H1 (cell line): ENCODE measurements at regions not wholly inside any gene's neighbourhood (a gene's known extent, or its start where the extent isn't known, plus 50 kb on each side); places are given as distances from the start of the nearest gene placed in this dataset.

Source experiments
- CBX8 ChIP-seq: fragments of 300-800, 300-1000 bp; sonication (generic); IDR thresholded peaks from 2 replicates; pipeline ENCODE4 v1.7.1; 2016; ENCODE audit warnings: low read depth, low read length, borderline replicate concordance
- CHD2 ChIP-seq: IDR thresholded peaks from 2 replicates; pipeline ENCODE4 v1.6.1; 2012; ENCODE audit warnings: low read length, improper control_type of control experiment
- EZH2 ChIP-seq: fragments of 200-600 bp; sonication (generic); IDR thresholded peaks from 2 replicates; pipeline ENCODE4 v1.7.1; 2012; ENCODE audit warnings: low read depth, mild to moderate bottlenecking, moderate library complexity, low read length, inconsistent platforms; ENCODE audit not compliant: severe bottlenecking
- JUN ChIP-seq: IDR thresholded peaks from 2 replicates; pipeline ENCODE4 v1.6.1; 2011; ENCODE audit warnings: low read depth, mild to moderate bottlenecking, improper control_type of control experiment, low read length
- NANOG ChIP-seq: IDR thresholded peaks from 2 replicates; pipeline ENCODE4 v1.6.1; 2011; ENCODE audit warnings: low read length, low read depth, mild to moderate bottlenecking, inconsistent platforms; ENCODE audit not compliant: insufficient read depth, poor library complexity, severe bottlenecking
- POU5F1 ChIP-seq: IDR thresholded peaks from 2 replicates; pipeline ENCODE4 v1.6.1; 2011; ENCODE audit warnings: low read depth, mild to moderate bottlenecking, low read length, moderate library complexity
- SAP30 ChIP-seq: fragments of 300-600 bp; sonication (generic); IDR thresholded peaks from 2 replicates; pipeline ENCODE4 v1.7.1; 2012; ENCODE audit warnings: low read length, moderate library complexity, mild to moderate bottlenecking, inconsistent platforms; ENCODE audit not compliant: insufficient read depth, insufficient replicate concordance
- SUZ12 ChIP-seq: fragments of 200-600 bp; sonication (generic); IDR thresholded peaks from 2 replicates; pipeline ENCODE4 v1.6.1; 2012; ENCODE audit warnings: mild to moderate bottlenecking, inconsistent platforms, low read length, moderate library complexity, mixed read lengths
- TCF12 ChIP-seq: IDR thresholded peaks from 2 replicates; pipeline ENCODE4 v1.6.1; 2011; ENCODE audit warnings: low read depth, mild to moderate bottlenecking, low read length

- TF ChIP-seq EZH2, result peak; percentile 38
- TF ChIP-seq SAP30, result no peak
- peak; percentile 76; the same call in 1 of the 2 replicates for TF ChIP-seq POU5F1
- TF ChIP-seq NANOG, result peak; percentile 77
- TF ChIP-seq TCF12, result peak; percentile 90; the same call in 1 of the 2 replicates
- TF ChIP-seq SUZ12, result peak; percentile 59
- 0 out of 2 replicates have a peak, but pooled peaks have one; percentile 53 for TF ChIP-seq CBX8
- TF ChIP-seq CHD2, result peak; percentile 44; the same call in 1 of the 2 replicates
- TF ChIP-seq JUN, result no peak
These were observed 62.4 kb upstream of the POLG start (continued) for GRCh38 chr15:89396723-89397652.
